Endodermal cell (in vitro differentiated cells): ENCODE measurements at regions not wholly inside any gene's neighbourhood (a gene's known extent, or its start where the extent isn't known, plus 50 kb on each side); places are given as distances from the start of the nearest gene placed in this dataset.

Source experiments
- DNase-seq: peaks from one replicate; pipeline ENCODE4 v3.0.0-alpha.2; 2017
- H3K27ac ChIP-seq: 2 replicates; pipeline ENCODE4 v1.5.1; 2013; ENCODE audit warnings: mild to moderate bottlenecking, low read depth, low read length, moderate library complexity
- H3K27me3 ChIP-seq: 2 replicates; pipeline ENCODE4 v1.6.1; 2013; ENCODE audit warnings: mild to moderate bottlenecking, low read length, moderate library complexity; ENCODE audit not compliant: insufficient read depth, control insufficient read depth, poor library complexity, severe bottlenecking
- H3K36me3 ChIP-seq: 2 replicates; pipeline ENCODE4 v1.7.0; 2013; ENCODE audit warnings: mild to moderate bottlenecking, low read length, moderate library complexity; ENCODE audit not compliant: control insufficient read depth, insufficient read depth
- H3K4me1 ChIP-seq: one replicate; pipeline ENCODE4 v1.7.0; 2013; ENCODE audit warnings: low read length; ENCODE audit not compliant: control insufficient read depth, insufficient read depth
- H3K4me3 ChIP-seq: 2 replicates; pipeline ENCODE4 v1.5.1; 2013; ENCODE audit warnings: mild to moderate bottlenecking, low read length, moderate library complexity
- H3K9ac ChIP-seq: 2 replicates; pipeline ENCODE4 v1.6.1; 2013; ENCODE audit warnings: mild to moderate bottlenecking, low read length, moderate library complexity; ENCODE audit not compliant: poor library complexity, severe bottlenecking; ENCODE audit errors: extremely low read depth
- H3K9me3 ChIP-seq: 2 replicates; pipeline ENCODE4 v1.6.1; 2013; ENCODE audit warnings: mild to moderate bottlenecking, low read length, moderate library complexity; ENCODE audit not compliant: control insufficient read depth
- H3K27ac Mint-ChIP-seq: 2 replicates; pipeline ENCODE4 v1.8.0; 2020; ENCODE audit warnings: mixed read lengths
- H3K27me3 Mint-ChIP-seq: 2 replicates; pipeline ENCODE4 v1.8.0; 2021; ENCODE audit warnings: mild to moderate bottlenecking, mixed read lengths; ENCODE audit not compliant: insufficient read depth
- H3K36me3 Mint-ChIP-seq: 2 replicates; pipeline ENCODE4 v1.8.0; 2020; ENCODE audit warnings: low read depth, mixed read lengths
- H3K4me1 Mint-ChIP-seq: 2 replicates; pipeline ENCODE4 v1.8.0; 2020; ENCODE audit warnings: mixed read lengths
- H3K4me3 Mint-ChIP-seq: 2 replicates; pipeline ENCODE4 v1.8.0; 2020; ENCODE audit warnings: mild to moderate bottlenecking, moderate library complexity, mixed read lengths
- H3K9me3 Mint-ChIP-seq: 2 replicates; pipeline ENCODE4 v1.8.0; 2020; ENCODE audit warnings: mild to moderate bottlenecking, mixed read lengths
- CTCF ChIP-seq: fragments of 200-600 bp; sonication (generic); conservative IDR thresholded peaks from 2 replicates; pipeline ENCODE4 v1.5.0; 2021; ENCODE audit warnings: antibody characterized with exemption, mild to moderate bottlenecking
- WGBS, 2 experiments: methylation state at CpG; one replicate each; pipeline versions ENCODE4 v1.1.5 to v1.1.7; 2013; ENCODE audit warnings: missing lambda C conversion rate in 2 of 2, mixed read lengths in 1 of 2; ENCODE audit not compliant: insufficient coverage in 1 of 2, insufficient read length in 1 of 2; 5-methylcytosine and 5-hydroxymethylcytosine counted together

GRCh38 chr2:192555740-192556139 is 361.0 kb upstream of the TMEFF2 start:
- H3K4me1 Mint-ChIP-seq = no peaks in the 10 kb centered on the region
- WGBS, 2 experiments = 98% methylated on average over 3 of the region's 3 CpGs; no CpG with 5 or more reads in 1 of the 2 experiments
- no peak for TF ChIP-seq CTCF
- Histone ChIP-seq H3K4me1 (no peaks in the 10 kb centered on the region), H3K27me3 (no peaks in the 10 kb centered on the region), H3K9ac (no peak overlapping the region), H3K36me3 (no peaks in the 10 kb centered on the region), H3K9me3 (no peaks in the 10 kb centered on the region), H3K27ac (no peak overlapping the region), H3K4me3 (no peak overlapping the region)
- H3K36me3 Mint-ChIP-seq = no peaks in the 10 kb centered on the region
- H3K4me3 Mint-ChIP-seq = no peak overlapping the region
- H3K27ac Mint-ChIP-seq = no peak overlapping the region
- DNase-seq = no peak
- H3K27me3 Mint-ChIP-seq = no peaks in the 10 kb centered on the region
- H3K9me3 Mint-ChIP-seq = no peaks in the 10 kb centered on the region

GRCh38 chr2:192551760-192552159 is 357.0 kb upstream of the TMEFF2 start:
- Mint-ChIP-seq H3K4me1 (no peaks in the 10 kb centered on the region), H3K9me3 (no peaks in the 10 kb centered on the region), H3K36me3 (no peaks in the 10 kb centered on the region), H3K4me3 (no peak overlapping the region), H3K27me3 (no peaks in the 10 kb centered on the region), H3K27ac (no peak overlapping the region)
- no peak for DNase-seq
- Histone ChIP-seq H3K4me1 (no peaks in the 10 kb centered on the region), H3K27me3 (no peaks in the 10 kb centered on the region), H3K36me3 (no peaks in the 10 kb centered on the region), H3K9me3 (no peaks in the 10 kb centered on the region), H3K27ac (no peak overlapping the region), H3K9ac (no peak overlapping the region), H3K4me3 (no peak overlapping the region)
- WGBS, 2 experiments = 100% methylated on average over 3 of the region's 3 CpGs; no CpG with 5 or more reads in 1 of the 2 experiments
- peak; percentile 57 for TF ChIP-seq CTCF

DNA sequence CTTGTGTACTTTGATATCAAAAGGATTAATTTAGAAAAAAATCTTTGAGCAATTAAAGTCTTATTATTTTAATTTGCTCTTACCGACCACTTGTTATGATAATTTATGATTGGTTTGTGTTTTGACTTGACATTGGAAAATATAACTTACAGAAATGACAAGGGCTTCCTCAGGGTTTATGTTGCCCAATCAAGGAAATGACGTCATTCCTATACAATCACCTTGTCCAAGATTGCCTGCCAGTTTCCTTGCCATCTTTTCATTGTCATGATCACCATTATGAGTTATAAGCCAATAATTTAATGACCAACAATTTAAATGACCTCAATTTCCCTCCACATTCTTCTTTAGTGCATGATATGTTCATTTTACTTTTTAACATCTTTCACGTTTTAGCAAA is 351.8 kb upstream of the TMEFF2 start:
- no peak overlapping the region for H3K4me3 Mint-ChIP-seq
- H3K36me3 Mint-ChIP-seq = no peaks in the 10 kb centered on the region
- DNase-seq = no peak
- H3K4me3 ChIP-seq = no peak overlapping the region
- no peak for TF ChIP-seq CTCF
- H3K27me3 Mint-ChIP-seq = no peaks in the 10 kb centered on the region
- H3K27ac ChIP-seq = no peak overlapping the region
- no peaks in the 10 kb centered on the region for H3K27me3 ChIP-seq
- no peaks in the 10 kb centered on the region for H3K36me3 ChIP-seq
- H3K4me1 Mint-ChIP-seq = peaks cover 10% of the 10 kb centered on the region
- 88 to 97% methylated on average over 1 to 3 of the region's 3 CpGs for WGBS, 2 experiments
- no peak overlapping the region for H3K27ac Mint-ChIP-seq
- no peaks in the 10 kb centered on the region for H3K9me3 ChIP-seq
- H3K4me1 ChIP-seq = no peaks in the 10 kb centered on the region
- H3K9ac ChIP-seq = no peak overlapping the region
- H3K9me3 Mint-ChIP-seq = no peaks in the 10 kb centered on the region
